Activated effector memory CD4-positive, alpha-beta T cell treated with Interleukin-2 at 50 U/mL for 16 hours (primary cell): ENCODE measurements at regions not wholly inside any gene's neighbourhood (a gene's known extent, or its start where the extent isn't known, plus 50 kb on each side); places are given as distances from the start of the nearest gene placed in this dataset.
"Not testable (repeated sequence)": the region's sequence is repeated elsewhere in the genome, so short reads cannot be mapped to it uniquely, and the experiment has no call there.

Source experiments
- DNase-seq: peaks from one replicate; pipeline ENCODE4 v3.0.0-alpha.2; 2020

- no peak for DNase-seq
Observed at GRCh38 chr16:65283181-65283651, 161.4 kb upstream of the CDH11 start.

- no peak for DNase-seq
Observed at GRCh38 chr16:65281586-65281985, 159.7 kb upstream of the CDH11 start.

GRCh38 chr16:65280845-65281512 lies 159.1 kb upstream of the CDH11 start:
- no peak for DNase-seq

- DNase-seq: no peak
Observed at GRCh38 chr16:65279576-65279975, 157.7 kb upstream of the CDH11 start.

GRCh38 chr16:65278874-65279273 lies 157.0 kb upstream of the CDH11 start:
- no peak for DNase-seq

GRCh38 chr16:65274566-65274965 lies 152.7 kb upstream of the CDH11 start:
- DNase-seq: no peak

- DNase-seq: no peak
Observed at GRCh38 chr16:65272699-65273414, 151.0 kb upstream of the CDH11 start.

GRCh38 chr16:65271996-65272395 lies 150.1 kb upstream of the CDH11 start:
- DNase-seq: no peak

- no peak for DNase-seq
Observed at GRCh38 chr16:65268331-65268730, 146.5 kb upstream of the CDH11 start.

- no peak for DNase-seq
Observed at GRCh38 chr16:65263896-65264295, 142.0 kb upstream of the CDH11 start.

GRCh38 chr16:65260746-65261145 lies 138.9 kb upstream of the CDH11 start:
- DNase-seq: no peak

GRCh38 chr16:65254144-65254543 lies 132.3 kb upstream of the CDH11 start:
- no peak for DNase-seq

GRCh38 chr16:65249768-65250167 lies 127.9 kb upstream of the CDH11 start:
- DNase-seq: no peak

- DNase-seq: no peak
Observed at GRCh38 chr16:65244787-65245186, 122.9 kb upstream of the CDH11 start.

- DNase-seq: no peak
Observed at GRCh38 chr16:65235339-65236177, 113.7 kb upstream of the CDH11 start.

- not testable (repeated sequence) for DNase-seq
Observed at GRCh38 chr16:65234721-65235320, 113.0 kb upstream of the CDH11 start.

GRCh38 chr16:65229191-65229662 lies 107.4 kb upstream of the CDH11 start:
- no peak for DNase-seq

GRCh38 chr16:65227150-65227835 lies 105.4 kb upstream of the CDH11 start:
- no peak for DNase-seq

- DNase-seq: no peak
Observed at GRCh38 chr16:65226077-65226476, 104.2 kb upstream of the CDH11 start.

- no peak for DNase-seq
Observed at GRCh38 chr16:65225488-65225887, 103.6 kb upstream of the CDH11 start.

GRCh38 chr16:65224994-65225393 lies 103.1 kb upstream of the CDH11 start:
- DNase-seq: no peak

GRCh38 chr16:65224471-65224870 lies 102.6 kb upstream of the CDH11 start:
- DNase-seq: no peak
